Neural cell (in vitro differentiated cells): ENCODE measurements at regions not wholly inside any gene's neighbourhood (a gene's known extent, or its start where the extent isn't known, plus 50 kb on each side); places are given as distances from the start of the nearest gene placed in this dataset.

Experiments used
- H2AFZ ChIP-seq: fragments of 200-600, 300-800 bp; sonication (generic), shearing (Covaris generic); 2 replicates; pipeline ENCODE4 v1.6.0; 2014; ENCODE audit warnings: low read depth, mild to moderate bottlenecking, antibody characterized with exemption, low read length, moderate library complexity
- H3F3A ChIP-seq: fragments of 200-600 bp; shearing (Covaris generic); 2 replicates; pipeline ENCODE4 v1.6.1; 2016; ENCODE audit warnings: mild to moderate bottlenecking, moderate library complexity, mixed read lengths, antibody characterized with exemption, low read length; ENCODE audit not compliant: insufficient read depth, poor library complexity, severe bottlenecking
- H3K27ac ChIP-seq: fragments of 200-600, 300-800 bp; sonication (generic), shearing (Covaris generic); 2 replicates; pipeline ENCODE4 v1.5.1; 2014; ENCODE audit warnings: mild to moderate bottlenecking, low read length, moderate library complexity
- H3K27me3 ChIP-seq: fragments of 300-800, 200-600 bp; sonication (generic), shearing (Covaris generic); 2 replicates; pipeline ENCODE4 v1.6.0; 2014; ENCODE audit warnings: mild to moderate bottlenecking, low read depth, low read length, moderate library complexity; ENCODE audit not compliant: insufficient read depth
- H3K36me3 ChIP-seq: fragments of 300-800, 200-600 bp; sonication (generic), shearing (Covaris generic); 2 replicates; pipeline ENCODE4 v1.5.1; 2014; ENCODE audit warnings: mild to moderate bottlenecking, antibody characterized with exemption, low read length, moderate library complexity; ENCODE audit not compliant: insufficient read depth
- H3K4me2 ChIP-seq: fragments of 300-800, 200-600 bp; sonication (generic), shearing (Covaris generic); 2 replicates; pipeline ENCODE4 v1.6.0; 2014; ENCODE audit warnings: mild to moderate bottlenecking, low read length
- H3K4me3 ChIP-seq: fragments of 300-800, 200-600 bp; sonication (generic), shearing (Covaris generic); 2 replicates; pipeline ENCODE4 v1.5.1; 2014; ENCODE audit warnings: mild to moderate bottlenecking, low read length, moderate library complexity
- H3K79me2 ChIP-seq: fragments of 200-600 bp; shearing (Covaris generic); replicated peaks from 2 replicates; pipeline ENCODE4 v1.6.0; 2014; ENCODE audit warnings: mild to moderate bottlenecking, low read length, moderate library complexity; ENCODE audit not compliant: insufficient read depth
- H3K9ac ChIP-seq: fragments of 300-800, 200-600 bp; sonication (generic), shearing (Covaris generic); 2 replicates; pipeline ENCODE4 v1.6.1; 2016; ENCODE audit warnings: mild to moderate bottlenecking, low read length, mixed read lengths
- H3K9me2 ChIP-seq: fragments of 200-600 bp; shearing (Covaris generic); 2 replicates; pipeline ENCODE4 v1.6.1; 2016; ENCODE audit warnings: mild to moderate bottlenecking, low read length, mixed read lengths; ENCODE audit not compliant: insufficient read depth
- H3K9me3 ChIP-seq: fragments of 200-600, 300-800 bp; sonication (generic), shearing (Covaris generic); 2 replicates; pipeline ENCODE4 v1.6.1; 2016; ENCODE audit warnings: mild to moderate bottlenecking, mixed run types, low read length, moderate library complexity, mixed read lengths
- H4K20me1 ChIP-seq: fragments of 200-600 bp; shearing (Covaris generic); 2 replicates; pipeline ENCODE4 v1.6.1; 2016; ENCODE audit warnings: mild to moderate bottlenecking, mixed run types; ENCODE audit not compliant: insufficient read depth
- CTCF ChIP-seq: fragments of 450-650 bp; IDR thresholded peaks from 2 replicates; pipeline ENCODE4 v1.5.1; 2014; ENCODE audit warnings: antibody characterized with exemption, mild to moderate bottlenecking, moderate library complexity; ENCODE audit not compliant: poor library complexity, severe bottlenecking
- EP300 ChIP-seq: fragments of 450-650 bp; conservative IDR thresholded peaks from 2 replicates; pipeline ENCODE4 v1.6.1; 2014; ENCODE audit warnings: antibody characterized with exemption, mild to moderate bottlenecking, moderate library complexity; ENCODE audit not compliant: poor library complexity, severe bottlenecking
- EZH2 ChIP-seq: fragments of 200-600, 300-800 bp; shearing (Covaris generic), sonication (generic); IDR thresholded peaks from 2 replicates; pipeline ENCODE4 v1.6.1; 2014; ENCODE audit warnings: antibody characterized with exemption, low read length, borderline replicate concordance, mild to moderate bottlenecking; ENCODE audit not compliant: insufficient read depth, poor library complexity, severe bottlenecking
- MXI1 ChIP-seq: fragments of 450-650 bp; conservative IDR thresholded peaks from 2 replicates; pipeline ENCODE4 v1.6.1; 2014; ENCODE audit warnings: antibody characterized with exemption, mild to moderate bottlenecking; ENCODE audit not compliant: poor library complexity, severe bottlenecking
- POLR2AphosphoS5 ChIP-seq: IDR thresholded peaks from 2 replicates; pipeline ENCODE4 v1.6.1; 2012
- RAD21 ChIP-seq: fragments of 450-650 bp; conservative IDR thresholded peaks from 2 replicates; pipeline ENCODE4 v1.6.1; 2014; ENCODE audit warnings: antibody characterized with exemption, mild to moderate bottlenecking, moderate library complexity
- REST ChIP-seq: IDR thresholded peaks from 2 replicates; pipeline ENCODE4 v1.6.1; 2012; ENCODE audit warnings: borderline replicate concordance
- SMC3 ChIP-seq: fragments of 450-650 bp; conservative IDR thresholded peaks from 2 replicates; pipeline ENCODE4 v1.6.1; 2014; ENCODE audit warnings: antibody characterized with exemption, mild to moderate bottlenecking, moderate library complexity; ENCODE audit not compliant: poor library complexity
- TAF1 ChIP-seq: IDR thresholded peaks from 2 replicates; pipeline ENCODE4 v1.6.1; 2012; ENCODE audit warnings: low read depth

- Histone ChIP-seq H3K4me2 (no peak overlapping the region), H3K27ac (no peak overlapping the region), H3K79me2 (no peaks in the 10 kb centered on the region), H3K27me3 (no peaks in the 10 kb centered on the region), H3K9me2 (no peaks in the 10 kb centered on the region), H4K20me1 (no peaks in the 10 kb centered on the region), H3K36me3 (no peaks in the 10 kb centered on the region), H3K9ac (no peak overlapping the region), H3F3A (no peaks in the 10 kb centered on the region), H3K4me3 (no peak overlapping the region), H3K9me3 (no peaks in the 10 kb centered on the region), H2AFZ (no peak overlapping the region)
- no peak for TF ChIP-seq POLR2AphosphoS5
- TF ChIP-seq SMC3 = no peak
- no peak for TF ChIP-seq REST
- TF ChIP-seq RAD21 = no peak
- no peak for TF ChIP-seq CTCF
- no peak for TF ChIP-seq EP300
- TF ChIP-seq TAF1 = no peak
- TF ChIP-seq EZH2 = no peak
- TF ChIP-seq MXI1 = no peak
Measured at GRCh38 chr3:139735191-139735590, 57.4 kb upstream of the NMNAT3 start.

- TF ChIP-seq EZH2 (no peak), SMC3 (no peak), RAD21 (no peak), EP300 (no peak), REST (no peak)
- H3K9me2 ChIP-seq = no peaks in the 10 kb centered on the region
- no peak overlapping the region for H2AFZ ChIP-seq
- no peaks in the 10 kb centered on the region for H3K36me3 ChIP-seq
- no peak overlapping the region for H3K27ac ChIP-seq
- H3K27me3 ChIP-seq = no peaks in the 10 kb centered on the region
- H3K9me3 ChIP-seq = no peaks in the 10 kb centered on the region
- no peak overlapping the region for H3K4me2 ChIP-seq
- H3F3A ChIP-seq = no peaks in the 10 kb centered on the region
- H4K20me1 ChIP-seq = no peaks in the 10 kb centered on the region
- H3K4me3 ChIP-seq = no peak overlapping the region
- no peaks in the 10 kb centered on the region for H3K79me2 ChIP-seq
- no peak overlapping the region for H3K9ac ChIP-seq
Measured at GRCh38 chr3:139732729-139733128, 55.0 kb upstream of the NMNAT3 start.
